Loucy (cell line): ENCODE measurements at regions not wholly inside any gene's neighbourhood (a gene's known extent, or its start where the extent isn't known, plus 50 kb on each side); places are given as distances from the start of the nearest gene placed in this dataset.

Experiments
- H2AFZ ChIP-seq: fragments of 200-600 bp; sonication (generic); 2 replicates; pipeline ENCODE4 v1.6.0; 2016; ENCODE audit warnings: antibody characterized with exemption, mild to moderate bottlenecking, low read length, moderate library complexity
- H3F3A ChIP-seq: fragments of 200-600 bp; 2 replicates; pipeline ENCODE4 v1.6.0; 2016; ENCODE audit warnings: antibody characterized with exemption, low read depth, mild to moderate bottlenecking
- H3K27me3 ChIP-seq: fragments of 200-600 bp; sonication (generic); 2 replicates; pipeline ENCODE4 v1.6.1; 2014; ENCODE audit warnings: low read length, mild to moderate bottlenecking; ENCODE audit not compliant: insufficient read depth, poor library complexity, severe bottlenecking
- H3K36me3 ChIP-seq: fragments of 200-600 bp; sonication (generic); 2 replicates; pipeline ENCODE4 v1.6.1; 2016; ENCODE audit warnings: low read length; ENCODE audit not compliant: insufficient read depth
- H3K4me1 ChIP-seq: fragments of 200-600 bp; sonication (generic); 2 replicates; pipeline ENCODE4 v1.5.1; 2014; ENCODE audit warnings: low read length, mild to moderate bottlenecking; ENCODE audit not compliant: insufficient read depth, poor library complexity, severe bottlenecking
- H3K4me2 ChIP-seq: fragments of 200-600 bp; sonication (generic); 2 replicates; pipeline ENCODE4 v1.6.0; 2014; ENCODE audit warnings: antibody characterized with exemption, low read length, low read depth, mild to moderate bottlenecking; ENCODE audit not compliant: poor library complexity, severe bottlenecking
- H3K4me3 ChIP-seq: fragments of 200-600 bp; sonication (generic); 2 replicates; pipeline ENCODE4 v1.5.1; 2014; ENCODE audit warnings: low read length, mild to moderate bottlenecking, mixed read lengths; ENCODE audit not compliant: poor library complexity, severe bottlenecking
- H3K79me2 ChIP-seq: fragments of 200-600 bp; sonication (generic); 2 replicates; pipeline ENCODE4 v1.6.1; 2014; ENCODE audit warnings: low read length; ENCODE audit not compliant: insufficient read depth
- H3K9ac ChIP-seq: fragments of 200-600 bp; sonication (generic); 2 replicates; pipeline ENCODE4 v1.6.0; 2014; ENCODE audit warnings: mild to moderate bottlenecking, low read depth, low read length, moderate library complexity; ENCODE audit not compliant: poor library complexity, severe bottlenecking
- H3K9me2 ChIP-seq: fragments of 200-600 bp; sonication (generic); replicated peaks from 2 replicates; pipeline ENCODE4 v1.6.1; 2016; ENCODE audit warnings: low read depth, low read length, mixed read lengths
- H3K9me3 ChIP-seq: fragments of 200-600 bp; sonication (generic); 2 replicates; pipeline ENCODE4 v1.6.1; 2014; ENCODE audit warnings: mild to moderate bottlenecking, antibody characterized with exemption, low read length, low read depth; ENCODE audit not compliant: insufficient read depth
- H4K20me1 ChIP-seq: fragments of 200-600 bp; sonication (generic); 2 replicates; pipeline ENCODE4 v1.6.0; 2014; ENCODE audit warnings: antibody characterized with exemption, low read length, mild to moderate bottlenecking; ENCODE audit not compliant: insufficient read depth, poor library complexity, severe bottlenecking
- CTCF ChIP-seq: fragments of 200-600 bp; sonication (generic); conservative IDR thresholded peaks from 2 replicates; pipeline ENCODE4 v1.5.1; 2014; ENCODE audit warnings: mild to moderate bottlenecking, antibody characterized with exemption, low read length
- EZH2phosphoT487 ChIP-seq: fragments of 200-600 bp; IDR thresholded peaks from 2 replicates; pipeline ENCODE4 v1.6.1; 2018; ENCODE audit warnings: antibody characterized with exemption, mild to moderate bottlenecking, moderate library complexity, borderline replicate concordance

- Histone ChIP-seq H3K36me3 (no peaks in the 10 kb centered on the region), H3K9ac (no peak overlapping the region), H3K4me2 (no peak overlapping the region), H2AFZ (no peak overlapping the region), H3K79me2 (no peaks in the 10 kb centered on the region), H3K27me3 (no peaks in the 10 kb centered on the region), H3K9me3 (no peaks in the 10 kb centered on the region), H3K9me2 (no peaks in the 10 kb centered on the region), H4K20me1 (no peaks in the 10 kb centered on the region), H3K4me3 (no peak overlapping the region), H3K4me1 (peaks cover 11% of the 10 kb centered on the region), H3F3A (no peaks in the 10 kb centered on the region)
- TF ChIP-seq CTCF = no peak
- TF ChIP-seq EZH2phosphoT487 = no peak
Observed at GRCh38 chrX:128906753-128907152, 616.5 kb downstream of the SMARCA1 start.

GRCh38 chrX:128901018-128901417 is 622.3 kb downstream of the SMARCA1 start:
- Histone ChIP-seq H3K4me3 (no peak overlapping the region), H2AFZ (no peak overlapping the region), H3K79me2 (no peaks in the 10 kb centered on the region), H3K9me2 (no peaks in the 10 kb centered on the region), H4K20me1 (no peaks in the 10 kb centered on the region), H3F3A (no peaks in the 10 kb centered on the region), H3K4me1 (peaks cover 25% of the 10 kb centered on the region), H3K36me3 (no peaks in the 10 kb centered on the region), H3K4me2 (no peak overlapping the region), H3K9me3 (no peaks in the 10 kb centered on the region), H3K9ac (no peak overlapping the region), H3K27me3 (no peaks in the 10 kb centered on the region)
- no peak for TF ChIP-seq EZH2phosphoT487

- TF ChIP-seq CTCF = no peak
- no peak for TF ChIP-seq EZH2phosphoT487
- Histone ChIP-seq H3K36me3 (no peaks in the 10 kb centered on the region), H3K79me2 (no peaks in the 10 kb centered on the region), H3K9me3 (no peaks in the 10 kb centered on the region), H3F3A (no peaks in the 10 kb centered on the region), H3K4me3 (no peak overlapping the region), H4K20me1 (no peaks in the 10 kb centered on the region), H3K4me2 (no peak overlapping the region), H3K4me1 (peaks cover 22% of the 10 kb centered on the region), H3K9ac (no peak overlapping the region), H3K9me2 (no peaks in the 10 kb centered on the region), H3K27me3 (no peaks in the 10 kb centered on the region), H2AFZ (no peak overlapping the region)
Observed at GRCh38 chrX:128897621-128898020, 625.7 kb downstream of the SMARCA1 start.

- no peaks in the 10 kb centered on the region for H3K9me3 ChIP-seq
- H3K9ac ChIP-seq = no peak overlapping the region
- no peaks in the 10 kb centered on the region for H3K27me3 ChIP-seq
- no peak overlapping the region for H3K4me3 ChIP-seq
- no peak overlapping the region for H3K4me2 ChIP-seq
- no peak for TF ChIP-seq CTCF
- no peak for TF ChIP-seq EZH2phosphoT487
- peaks cover 16% of the 10 kb centered on the region for H3K4me1 ChIP-seq
- H3F3A ChIP-seq = no peaks in the 10 kb centered on the region
- H3K79me2 ChIP-seq = no peaks in the 10 kb centered on the region
- H4K20me1 ChIP-seq = no peaks in the 10 kb centered on the region
- H3K36me3 ChIP-seq = no peaks in the 10 kb centered on the region
- H3K9me2 ChIP-seq = no peaks in the 10 kb centered on the region
- peak overlapping the region; percentile 60; the same call in 1 of the 2 replicates for H2AFZ ChIP-seq
Observed at GRCh38 chrX:128891554-128891953, 631.7 kb downstream of the SMARCA1 start.
